ENCODE measurements at regions not wholly inside any gene's neighbourhood (a gene's known extent, or its start where the extent isn't known, plus 50 kb on each side); places are given as distances from the start of the nearest gene placed in this dataset.

- ChIA-PET CTCF (no interaction called here), POLR2A (no interaction called here)
- Histone ChIP-seq H3K4me3 (ENCODE audit: low read depth, low read length) (no peak overlapping the region), H3K27me3 (ENCODE audit: control insufficient read depth, insufficient read depth, low read length) (peaks cover 2% of the 10 kb centered on the region), H3K27ac (ENCODE audit: low read depth, low read length) (no peak overlapping the region), H3K9me3 (ENCODE audit: control insufficient read depth, insufficient read depth, low read length) (no peaks in the 10 kb centered on the region)
- no peak for DNase-seq (ENCODE audit: low read depth, low spot score)
- TF ChIP-seq CTCF (IDR thresholded peaks at IDR 0.05; ENCODE audit: low read depth, low read length), result no peak
Measured at GRCh38 chr15:25959100-25959499, 96.0 kb upstream of the ATP10A start.

- Histone ChIP-seq H3K27me3 (ENCODE audit: control insufficient read depth, insufficient read depth, low read length) (peaks cover 2% of the 10 kb centered on the region), H3K27ac (ENCODE audit: low read depth, low read length) (no peak overlapping the region), H3K9me3 (ENCODE audit: control insufficient read depth, insufficient read depth, low read length) (no peaks in the 10 kb centered on the region), H3K4me3 (ENCODE audit: low read depth, low read length) (no peak overlapping the region)
- TF ChIP-seq CTCF (IDR thresholded peaks at IDR 0.05; ENCODE audit: low read depth, low read length), result no peak
- DNase-seq (ENCODE audit: low read depth, low spot score), result no peak
- CTCF ChIA-PET, result no interaction called here
- POLR2A ChIA-PET, result no interaction called here
Measured at GRCh38 chr15:25955628-25956027, 92.5 kb upstream of the ATP10A start.

GRCh38 chr15:25954398-25954797 is 91.3 kb upstream of the ATP10A start:
- Histone ChIP-seq H3K27ac (ENCODE audit: low read depth, low read length) (no peak overlapping the region), H3K4me3 (ENCODE audit: low read depth, low read length) (no peak overlapping the region), H3K9me3 (ENCODE audit: control insufficient read depth, insufficient read depth, low read length) (no peaks in the 10 kb centered on the region), H3K27me3 (ENCODE audit: control insufficient read depth, insufficient read depth, low read length) (peaks cover 2% of the 10 kb centered on the region)
- TF ChIP-seq CTCF (IDR thresholded peaks at IDR 0.05; ENCODE audit: low read depth, low read length), result no peak
- ChIA-PET CTCF (interaction anchor here (0.6 kb wide), 1 partner anchor 411 kb away, joined by 3 read pairs; no protein-coding TSS in a partner anchor), POLR2A (no interaction called here)
- no peak for DNase-seq (ENCODE audit: low read depth, low spot score)

GRCh38 chr15:25950014-25950413 is 86.9 kb upstream of the ATP10A start:
- Histone ChIP-seq H3K27ac (ENCODE audit: low read depth, low read length) (no peak overlapping the region), H3K4me3 (ENCODE audit: low read depth, low read length) (no peak overlapping the region), H3K9me3 (ENCODE audit: control insufficient read depth, insufficient read depth, low read length) (no peaks in the 10 kb centered on the region; the same call in 1 of the 2 replicates), H3K27me3 (ENCODE audit: control insufficient read depth, insufficient read depth, low read length) (peaks cover 2% of the 10 kb centered on the region)
- no peak for TF ChIP-seq CTCF (IDR thresholded peaks at IDR 0.05; ENCODE audit: low read depth, low read length)
- POLR2A ChIA-PET, result no interaction called here
- DNase-seq (ENCODE audit: low read depth, low spot score), result no peak
- CTCF ChIA-PET, result no interaction called here

GRCh38 chr15:25947323-25948314 is 84.5 kb upstream of the ATP10A start:
- Histone ChIP-seq H3K9me3 (ENCODE audit: control insufficient read depth, insufficient read depth, low read length) (peaks cover 5% of the 10 kb centered on the region; the same call in 1 of the 2 replicates), H3K27ac (ENCODE audit: low read depth, low read length) (no peak overlapping the region), H3K27me3 (ENCODE audit: control insufficient read depth, insufficient read depth, low read length) (peaks cover 2% of the 10 kb centered on the region), H3K4me3 (ENCODE audit: low read depth, low read length) (no peak overlapping the region)
- CTCF ChIA-PET, result interaction anchor here (4.1 kb wide), 1 partner anchor 14 kb away, joined by 22 read pairs; no protein-coding TSS in a partner anchor
- POLR2A ChIA-PET, result no interaction called here
- no peak for DNase-seq (ENCODE audit: low read depth, low spot score)
- TF ChIP-seq CTCF (IDR thresholded peaks at IDR 0.05; ENCODE audit: low read depth, low read length), result no peak
